Epithelial cell of esophagus (primary cell): ENCODE measurements at regions not wholly inside any gene's neighbourhood (a gene's known extent, or its start where the extent isn't known, plus 50 kb on each side); places are given as distances from the start of the nearest gene placed in this dataset.
"Not testable (repeated sequence)": the region's sequence is repeated elsewhere in the genome, so short reads cannot be mapped to it uniquely, and the experiment has no call there.

Source experiments
- DNase-seq: peaks from one replicate; pipeline ENCODE4 v3.0.0; 2010; ENCODE audit warnings: low read depth
- H3K4me3 ChIP-seq: 2 replicates; pipeline ENCODE4 v1.5.1; 2011; ENCODE audit warnings: mild to moderate bottlenecking, low read length, control low read depth
- CTCF ChIP-seq: IDR thresholded peaks from 2 replicates; pipeline ENCODE4 v1.5.1; 2011; ENCODE audit warnings: low read depth, mild to moderate bottlenecking, low read length, control low read depth, inconsistent platforms; ENCODE audit not compliant: insufficient read depth; ENCODE audit errors: missing control alignments

GRCh38 chr11:29075726-29076125 is 941.1 kb downstream of the KCNA4 start:
- DNase-seq = no peak
- H3K4me3 ChIP-seq = no peak overlapping the region
- TF ChIP-seq CTCF = no peak

- TF ChIP-seq CTCF = no peak
- peak; percentile 28 for DNase-seq
Observed at GRCh38 chr11:29063630-29064361, 953.0 kb downstream of the KCNA4 start.

GRCh38 chr11:29061452-29061851 is 953.3 kb downstream of the METTL15 start:
- no peak overlapping the region for H3K4me3 ChIP-seq
- no peak for TF ChIP-seq CTCF

More at GRCh38 chr11:29063630-29064361, 953.0 kb downstream of the KCNA4 start:
- H3K4me3 ChIP-seq = no peak overlapping the region

GRCh38 chr11:29056487-29056886 is 948.3 kb downstream of the METTL15 start:
- DNase-seq, H3K4me3 ChIP-seq: not testable (repeated sequence)

More at GRCh38 chr11:29061452-29061851, 953.3 kb downstream of the METTL15 start:
- no peak for DNase-seq

GRCh38 chr11:29051935-29052334 is 943.7 kb downstream of the METTL15 start:
- peak; percentile 72 for DNase-seq
- H3K4me3 ChIP-seq = no peak overlapping the region
- TF ChIP-seq CTCF = no peak

- H3K4me3 ChIP-seq, DNase-seq: not testable (repeated sequence)
Observed at GRCh38 chr11:29050962-29051361, 942.8 kb downstream of the METTL15 start.

- no peak for TF ChIP-seq CTCF
- no peak overlapping the region for H3K4me3 ChIP-seq
- no peak for DNase-seq
Observed at GRCh38 chr11:29040489-29040888, 932.3 kb downstream of the METTL15 start.

GRCh38 chr11:29032384-29033149 is 924.4 kb downstream of the METTL15 start:
- H3K4me3 ChIP-seq = no peak overlapping the region
- DNase-seq = no peak
- TF ChIP-seq CTCF = no peak
